Neural cell (in vitro differentiated cells): ENCODE measurements at regions not wholly inside any gene's neighbourhood (a gene's known extent, or its start where the extent isn't known, plus 50 kb on each side); places are given as distances from the start of the nearest gene placed in this dataset.

Experiments
- H2AFZ ChIP-seq: fragments of 200-600, 300-800 bp; sonication (generic), shearing (Covaris generic); 2 replicates; pipeline ENCODE4 v1.6.0; 2014; ENCODE audit warnings: low read depth, mild to moderate bottlenecking, antibody characterized with exemption, low read length, moderate library complexity
- H3F3A ChIP-seq: fragments of 200-600 bp; shearing (Covaris generic); 2 replicates; pipeline ENCODE4 v1.6.1; 2016; ENCODE audit warnings: mild to moderate bottlenecking, moderate library complexity, mixed read lengths, antibody characterized with exemption, low read length; ENCODE audit not compliant: insufficient read depth, poor library complexity, severe bottlenecking
- H3K27ac ChIP-seq: fragments of 200-600, 300-800 bp; sonication (generic), shearing (Covaris generic); 2 replicates; pipeline ENCODE4 v1.5.1; 2014; ENCODE audit warnings: mild to moderate bottlenecking, low read length, moderate library complexity
- H3K27me3 ChIP-seq: fragments of 300-800, 200-600 bp; sonication (generic), shearing (Covaris generic); 2 replicates; pipeline ENCODE4 v1.6.0; 2014; ENCODE audit warnings: mild to moderate bottlenecking, low read depth, low read length, moderate library complexity; ENCODE audit not compliant: insufficient read depth
- H3K36me3 ChIP-seq: fragments of 300-800, 200-600 bp; sonication (generic), shearing (Covaris generic); 2 replicates; pipeline ENCODE4 v1.5.1; 2014; ENCODE audit warnings: mild to moderate bottlenecking, antibody characterized with exemption, low read length, moderate library complexity; ENCODE audit not compliant: insufficient read depth
- H3K4me2 ChIP-seq: fragments of 300-800, 200-600 bp; sonication (generic), shearing (Covaris generic); 2 replicates; pipeline ENCODE4 v1.6.0; 2014; ENCODE audit warnings: mild to moderate bottlenecking, low read length
- H3K4me3 ChIP-seq: fragments of 300-800, 200-600 bp; sonication (generic), shearing (Covaris generic); 2 replicates; pipeline ENCODE4 v1.5.1; 2014; ENCODE audit warnings: mild to moderate bottlenecking, low read length, moderate library complexity
- H3K79me2 ChIP-seq: fragments of 200-600 bp; shearing (Covaris generic); replicated peaks from 2 replicates; pipeline ENCODE4 v1.6.0; 2014; ENCODE audit warnings: mild to moderate bottlenecking, low read length, moderate library complexity; ENCODE audit not compliant: insufficient read depth
- H3K9ac ChIP-seq: fragments of 300-800, 200-600 bp; sonication (generic), shearing (Covaris generic); 2 replicates; pipeline ENCODE4 v1.6.1; 2016; ENCODE audit warnings: mild to moderate bottlenecking, low read length, mixed read lengths
- H3K9me2 ChIP-seq: fragments of 200-600 bp; shearing (Covaris generic); 2 replicates; pipeline ENCODE4 v1.6.1; 2016; ENCODE audit warnings: mild to moderate bottlenecking, low read length, mixed read lengths; ENCODE audit not compliant: insufficient read depth
- H3K9me3 ChIP-seq: fragments of 200-600, 300-800 bp; sonication (generic), shearing (Covaris generic); 2 replicates; pipeline ENCODE4 v1.6.1; 2016; ENCODE audit warnings: mild to moderate bottlenecking, mixed run types, low read length, moderate library complexity, mixed read lengths
- H4K20me1 ChIP-seq: fragments of 200-600 bp; shearing (Covaris generic); 2 replicates; pipeline ENCODE4 v1.6.1; 2016; ENCODE audit warnings: mild to moderate bottlenecking, mixed run types; ENCODE audit not compliant: insufficient read depth
- EP300 ChIP-seq: fragments of 450-650 bp; conservative IDR thresholded peaks from 2 replicates; pipeline ENCODE4 v1.6.1; 2014; ENCODE audit warnings: antibody characterized with exemption, mild to moderate bottlenecking, moderate library complexity; ENCODE audit not compliant: poor library complexity, severe bottlenecking
- EZH2 ChIP-seq: fragments of 200-600, 300-800 bp; shearing (Covaris generic), sonication (generic); IDR thresholded peaks from 2 replicates; pipeline ENCODE4 v1.6.1; 2014; ENCODE audit warnings: antibody characterized with exemption, low read length, borderline replicate concordance, mild to moderate bottlenecking; ENCODE audit not compliant: insufficient read depth, poor library complexity, severe bottlenecking
- MXI1 ChIP-seq: fragments of 450-650 bp; conservative IDR thresholded peaks from 2 replicates; pipeline ENCODE4 v1.6.1; 2014; ENCODE audit warnings: antibody characterized with exemption, mild to moderate bottlenecking; ENCODE audit not compliant: poor library complexity, severe bottlenecking
- POLR2AphosphoS5 ChIP-seq: IDR thresholded peaks from 2 replicates; pipeline ENCODE4 v1.6.1; 2012
- RAD21 ChIP-seq: fragments of 450-650 bp; conservative IDR thresholded peaks from 2 replicates; pipeline ENCODE4 v1.6.1; 2014; ENCODE audit warnings: antibody characterized with exemption, mild to moderate bottlenecking, moderate library complexity
- SMC3 ChIP-seq: fragments of 450-650 bp; conservative IDR thresholded peaks from 2 replicates; pipeline ENCODE4 v1.6.1; 2014; ENCODE audit warnings: antibody characterized with exemption, mild to moderate bottlenecking, moderate library complexity; ENCODE audit not compliant: poor library complexity
- TAF1 ChIP-seq: IDR thresholded peaks from 2 replicates; pipeline ENCODE4 v1.6.1; 2012; ENCODE audit warnings: low read depth
- TF ChIP-seq, protein P1 (sequence below): IDR thresholded peaks from 2 replicates; pipeline ENCODE4 v1.6.1; 2012; ENCODE audit warnings: borderline replicate concordance
- TF ChIP-seq, protein P2 (sequence below): fragments of 450-650 bp; IDR thresholded peaks from 2 replicates; pipeline ENCODE4 v1.5.1; 2014; ENCODE audit warnings: antibody characterized with exemption, mild to moderate bottlenecking, moderate library complexity; ENCODE audit not compliant: poor library complexity, severe bottlenecking

DNA sequence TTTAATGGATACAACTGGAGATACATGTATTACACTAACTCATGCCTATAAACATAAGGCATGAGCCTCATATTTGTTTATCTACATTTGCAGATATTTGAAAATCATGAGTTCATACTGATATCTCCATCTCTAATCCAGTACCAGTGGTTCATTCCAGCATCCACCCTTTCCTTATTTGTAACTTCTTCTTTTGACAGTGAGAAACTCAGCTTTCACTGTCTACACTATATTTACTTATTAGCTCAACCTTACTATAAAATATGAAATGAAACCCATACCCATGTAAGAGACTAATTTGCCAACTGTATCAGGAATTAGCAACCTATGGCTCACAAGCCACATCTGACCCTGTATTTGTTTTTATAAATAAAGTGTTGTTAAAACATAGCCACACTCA is 161.9 kb upstream of the GPRIN3 start:
- H3K9ac ChIP-seq, result no peak overlapping the region

DNA sequence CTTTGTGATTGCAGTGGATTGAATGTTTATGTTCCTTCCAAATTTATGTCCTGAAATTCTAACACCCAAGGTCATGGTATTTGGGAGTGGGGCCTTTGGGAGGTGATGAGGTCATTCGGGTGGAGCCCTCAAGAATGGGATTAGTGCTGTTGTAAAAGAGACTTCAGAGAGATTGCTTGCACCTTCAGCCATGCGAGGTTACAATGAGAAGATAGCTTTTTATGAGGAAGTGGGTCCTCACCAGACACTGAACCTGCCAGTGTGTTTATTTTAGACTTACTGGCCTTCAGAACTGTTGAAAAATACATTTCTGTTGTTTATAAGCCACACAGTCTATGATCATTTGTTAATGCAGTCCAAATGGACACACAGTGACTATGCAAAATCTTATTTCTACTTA is 161.0 kb upstream of the GPRIN3 start:
- H3K4me2 ChIP-seq, result no peak overlapping the region
- H3K27me3 ChIP-seq, result no peaks in the 10 kb centered on the region
- H3K79me2 ChIP-seq, result no peaks in the 10 kb centered on the region
- no peak overlapping the region for H3K9ac ChIP-seq
- no peaks in the 10 kb centered on the region for H3F3A ChIP-seq
- no peak overlapping the region for H2AFZ ChIP-seq
- TF ChIP-seq TAF1 (no peak), POLR2AphosphoS5 (no peak), SMC3 (no peak), MXI1 (no peak), RAD21 (no peak), EZH2 (no peak), EP300 (no peak)
- TF ChIP-seq, protein P1, sequence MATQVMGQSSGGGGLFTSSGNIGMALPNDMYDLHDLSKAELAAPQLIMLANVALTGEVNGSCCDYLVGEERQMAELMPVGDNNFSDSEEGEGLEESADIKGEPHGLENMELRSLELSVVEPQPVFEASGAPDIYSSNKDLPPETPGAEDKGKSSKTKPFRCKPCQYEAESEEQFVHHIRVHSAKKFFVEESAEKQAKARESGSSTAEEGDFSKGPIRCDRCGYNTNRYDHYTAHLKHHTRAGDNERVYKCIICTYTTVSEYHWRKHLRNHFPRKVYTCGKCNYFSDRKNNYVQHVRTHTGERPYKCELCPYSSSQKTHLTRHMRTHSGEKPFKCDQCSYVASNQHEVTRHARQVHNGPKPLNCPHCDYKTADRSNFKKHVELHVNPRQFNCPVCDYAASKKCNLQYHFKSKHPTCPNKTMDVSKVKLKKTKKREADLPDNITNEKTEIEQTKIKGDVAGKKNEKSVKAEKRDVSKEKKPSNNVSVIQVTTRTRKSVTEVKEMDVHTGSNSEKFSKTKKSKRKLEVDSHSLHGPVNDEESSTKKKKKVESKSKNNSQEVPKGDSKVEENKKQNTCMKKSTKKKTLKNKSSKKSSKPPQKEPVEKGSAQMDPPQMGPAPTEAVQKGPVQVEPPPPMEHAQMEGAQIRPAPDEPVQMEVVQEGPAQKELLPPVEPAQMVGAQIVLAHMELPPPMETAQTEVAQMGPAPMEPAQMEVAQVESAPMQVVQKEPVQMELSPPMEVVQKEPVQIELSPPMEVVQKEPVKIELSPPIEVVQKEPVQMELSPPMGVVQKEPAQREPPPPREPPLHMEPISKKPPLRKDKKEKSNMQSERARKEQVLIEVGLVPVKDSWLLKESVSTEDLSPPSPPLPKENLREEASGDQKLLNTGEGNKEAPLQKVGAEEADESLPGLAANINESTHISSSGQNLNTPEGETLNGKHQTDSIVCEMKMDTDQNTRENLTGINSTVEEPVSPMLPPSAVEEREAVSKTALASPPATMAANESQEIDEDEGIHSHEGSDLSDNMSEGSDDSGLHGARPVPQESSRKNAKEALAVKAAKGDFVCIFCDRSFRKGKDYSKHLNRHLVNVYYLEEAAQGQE, result no peak
- TF ChIP-seq, protein P2, sequence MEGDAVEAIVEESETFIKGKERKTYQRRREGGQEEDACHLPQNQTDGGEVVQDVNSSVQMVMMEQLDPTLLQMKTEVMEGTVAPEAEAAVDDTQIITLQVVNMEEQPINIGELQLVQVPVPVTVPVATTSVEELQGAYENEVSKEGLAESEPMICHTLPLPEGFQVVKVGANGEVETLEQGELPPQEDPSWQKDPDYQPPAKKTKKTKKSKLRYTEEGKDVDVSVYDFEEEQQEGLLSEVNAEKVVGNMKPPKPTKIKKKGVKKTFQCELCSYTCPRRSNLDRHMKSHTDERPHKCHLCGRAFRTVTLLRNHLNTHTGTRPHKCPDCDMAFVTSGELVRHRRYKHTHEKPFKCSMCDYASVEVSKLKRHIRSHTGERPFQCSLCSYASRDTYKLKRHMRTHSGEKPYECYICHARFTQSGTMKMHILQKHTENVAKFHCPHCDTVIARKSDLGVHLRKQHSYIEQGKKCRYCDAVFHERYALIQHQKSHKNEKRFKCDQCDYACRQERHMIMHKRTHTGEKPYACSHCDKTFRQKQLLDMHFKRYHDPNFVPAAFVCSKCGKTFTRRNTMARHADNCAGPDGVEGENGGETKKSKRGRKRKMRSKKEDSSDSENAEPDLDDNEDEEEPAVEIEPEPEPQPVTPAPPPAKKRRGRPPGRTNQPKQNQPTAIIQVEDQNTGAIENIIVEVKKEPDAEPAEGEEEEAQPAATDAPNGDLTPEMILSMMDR, result no peak
- no peaks in the 10 kb centered on the region for H3K9me3 ChIP-seq
- no peak overlapping the region for H3K4me3 ChIP-seq
- no peak overlapping the region for H3K27ac ChIP-seq
- H4K20me1 ChIP-seq, result no peaks in the 10 kb centered on the region
- no peaks in the 10 kb centered on the region for H3K36me3 ChIP-seq
- no peaks in the 10 kb centered on the region for H3K9me2 ChIP-seq

More for the DNA sequence above, 161.9 kb upstream of the GPRIN3 start:
- Histone ChIP-seq H2AFZ (no peak overlapping the region), H4K20me1 (no peaks in the 10 kb centered on the region), H3K79me2 (no peaks in the 10 kb centered on the region), H3K9me3 (no peaks in the 10 kb centered on the region), H3K27me3 (no peaks in the 10 kb centered on the region), H3K27ac (no peak overlapping the region), H3K4me2 (no peak overlapping the region), H3K4me3 (no peak overlapping the region), H3K36me3 (no peaks in the 10 kb centered on the region), H3K9me2 (no peaks in the 10 kb centered on the region), H3F3A (no peaks in the 10 kb centered on the region)
- TF ChIP-seq RAD21 (no peak), SMC3 (no peak), EP300 (no peak), MXI1 (no peak), POLR2AphosphoS5 (no peak), EZH2 (no peak)
- TF ChIP-seq, protein P2, result no peak
- TF ChIP-seq, protein P1, result no peak
